ENCODE measurements at regions not wholly inside any gene's neighbourhood (a gene's known extent, or its start where the extent isn't known, plus 50 kb on each side); places are given as distances from the start of the nearest gene placed in this dataset.
"Not testable (repeated sequence)": the region's sequence is repeated elsewhere in the genome, so short reads cannot be mapped to it uniquely, and the experiment has no call there.

GRCh38 chr4:179624768-179625181 lies 2182.5 kb upstream of the AGA start:
- no peaks in the 10 kb centered on the region for H3K4me1 ChIP-seq (ENCODE audit: control insufficient read depth, insufficient read depth, low read length)
- no peaks in the 10 kb centered on the region for H3K27me3 ChIP-seq (ENCODE audit: control insufficient read depth, insufficient read depth, low read length)

GRCh38 chr4:179625406-179625805 lies 2183.2 kb upstream of the AGA start:
- Histone ChIP-seq H3K27ac (ENCODE audit: low read depth, low read length) (no peak overlapping the region), H3K36me3 (ENCODE audit: control insufficient read depth, insufficient read depth, low read length) (no peaks in the 10 kb centered on the region), H3K4me1 (ENCODE audit: control insufficient read depth, insufficient read depth, low read length) (no peaks in the 10 kb centered on the region), H3K9ac (ENCODE audit: low read length) (no peak overlapping the region), H3K4me3 (ENCODE audit: low read length) (no peak overlapping the region), H3K27me3 (ENCODE audit: control insufficient read depth, insufficient read depth, low read length) (no peaks in the 10 kb centered on the region)

More at GRCh38 chr4:179624768-179625181, 2182.5 kb upstream of the AGA start:
- Histone ChIP-seq H3K36me3 (ENCODE audit: control insufficient read depth, insufficient read depth, low read length) (no peaks in the 10 kb centered on the region), H3K4me3 (ENCODE audit: low read length) (no peak overlapping the region), H3K9ac (ENCODE audit: low read length) (no peak overlapping the region), H3K27ac (ENCODE audit: low read depth, low read length) (no peak overlapping the region)

GRCh38 chr4:179626687-179627086 lies 2184.4 kb upstream of the AGA start:
- no peaks in the 10 kb centered on the region for H3K4me1 ChIP-seq (ENCODE audit: control insufficient read depth, insufficient read depth, low read length)
- no peak overlapping the region for H3K27ac ChIP-seq (ENCODE audit: low read depth, low read length)
- no peaks in the 10 kb centered on the region for H3K36me3 ChIP-seq (ENCODE audit: control insufficient read depth, insufficient read depth, low read length)
- no peak overlapping the region for H3K9ac ChIP-seq (ENCODE audit: low read length)
- no peaks in the 10 kb centered on the region for H3K27me3 ChIP-seq (ENCODE audit: control insufficient read depth, insufficient read depth, low read length)
- H3K4me3 ChIP-seq (ENCODE audit: low read length), result no peak overlapping the region

- H3K27me3 ChIP-seq (ENCODE audit: control insufficient read depth, insufficient read depth, low read length), result no peaks in the 10 kb centered on the region
- H3K4me1 ChIP-seq (ENCODE audit: control insufficient read depth, insufficient read depth, low read length), result no peaks in the 10 kb centered on the region
- H3K36me3 ChIP-seq (ENCODE audit: control insufficient read depth, insufficient read depth, low read length), result no peaks in the 10 kb centered on the region
- no peak overlapping the region for H3K9ac ChIP-seq (ENCODE audit: low read length)
- no peak overlapping the region for H3K4me3 ChIP-seq (ENCODE audit: low read length)
- no peak overlapping the region for H3K27ac ChIP-seq (ENCODE audit: low read depth, low read length)
These were observed 2189.1 kb upstream of the AGA start for GRCh38 chr4:179631321-179631720.

- Histone ChIP-seq H3K36me3 (ENCODE audit: control insufficient read depth, insufficient read depth, low read length) (no peaks in the 10 kb centered on the region), H3K9ac (ENCODE audit: low read length) (no peak overlapping the region), H3K27me3 (ENCODE audit: control insufficient read depth, insufficient read depth, low read length) (no peaks in the 10 kb centered on the region), H3K27ac (ENCODE audit: low read depth, low read length) (no peak overlapping the region), H3K4me3 (ENCODE audit: low read length) (no peak overlapping the region), H3K4me1 (ENCODE audit: control insufficient read depth, insufficient read depth, low read length) (no peaks in the 10 kb centered on the region)
These were observed 2192.6 kb upstream of the AGA start for GRCh38 chr4:179634862-179635261.

GRCh38 chr4:179662522-179662921 lies 2220.3 kb upstream of the AGA start:
- no peaks in the 10 kb centered on the region for H3K4me1 ChIP-seq (ENCODE audit: control insufficient read depth, insufficient read depth, low read length)
- no peak overlapping the region for H3K4me3 ChIP-seq (ENCODE audit: low read length)
- no peaks in the 10 kb centered on the region for H3K27me3 ChIP-seq (ENCODE audit: control insufficient read depth, insufficient read depth, low read length)
- no peak overlapping the region for H3K27ac ChIP-seq (ENCODE audit: low read depth, low read length)
- H3K36me3 ChIP-seq (ENCODE audit: control insufficient read depth, insufficient read depth, low read length), result no peaks in the 10 kb centered on the region
- no peak overlapping the region for H3K9ac ChIP-seq (ENCODE audit: low read length)

- Histone ChIP-seq H3K4me3 (ENCODE audit: low read length) (no peak overlapping the region), H3K36me3 (ENCODE audit: control insufficient read depth, insufficient read depth, low read length) (no peaks in the 10 kb centered on the region), H3K27me3 (ENCODE audit: control insufficient read depth, insufficient read depth, low read length) (no peaks in the 10 kb centered on the region), H3K27ac (ENCODE audit: low read depth, low read length) (no peak overlapping the region), H3K9ac (ENCODE audit: low read length) (no peak overlapping the region), H3K4me1 (ENCODE audit: control insufficient read depth, insufficient read depth, low read length) (no peaks in the 10 kb centered on the region)
These were observed 2221.6 kb upstream of the AGA start for GRCh38 chr4:179663641-179664429.

GRCh38 chr4:179664430-179665027 lies 2222.3 kb upstream of the AGA start:
- H3K27ac ChIP-seq (ENCODE audit: low read depth, low read length), result no peak overlapping the region
- H3K9ac ChIP-seq (ENCODE audit: low read length), result no peak overlapping the region
- no peaks in the 10 kb centered on the region for H3K36me3 ChIP-seq (ENCODE audit: control insufficient read depth, insufficient read depth, low read length)
- no peaks in the 10 kb centered on the region for H3K27me3 ChIP-seq (ENCODE audit: control insufficient read depth, insufficient read depth, low read length)
- H3K4me1 ChIP-seq (ENCODE audit: control insufficient read depth, insufficient read depth, low read length), result no peaks in the 10 kb centered on the region
- H3K4me3 ChIP-seq (ENCODE audit: low read length), result no peak overlapping the region

GRCh38 chr4:179666226-179666625 lies 2224.0 kb upstream of the AGA start:
- Histone ChIP-seq H3K27ac (ENCODE audit: low read depth, low read length) (no peak overlapping the region), H3K36me3 (ENCODE audit: control insufficient read depth, insufficient read depth, low read length) (no peaks in the 10 kb centered on the region), H3K27me3 (ENCODE audit: control insufficient read depth, insufficient read depth, low read length) (no peaks in the 10 kb centered on the region), H3K4me1 (ENCODE audit: control insufficient read depth, insufficient read depth, low read length) (no peaks in the 10 kb centered on the region), H3K9ac (ENCODE audit: low read length) (no peak overlapping the region), H3K4me3 (ENCODE audit: low read length) (no peak overlapping the region)

- Histone ChIP-seq H3K9ac (ENCODE audit: low read length) (no peak overlapping the region), H3K36me3 (ENCODE audit: control insufficient read depth, insufficient read depth, low read length) (no peaks in the 10 kb centered on the region), H3K27me3 (ENCODE audit: control insufficient read depth, insufficient read depth, low read length) (no peaks in the 10 kb centered on the region), H3K27ac (ENCODE audit: low read depth, low read length) (no peak overlapping the region), H3K4me3 (ENCODE audit: low read length) (no peak overlapping the region), H3K4me1 (ENCODE audit: control insufficient read depth, insufficient read depth, low read length) (no peaks in the 10 kb centered on the region)
These were observed 2229.4 kb upstream of the AGA start for GRCh38 chr4:179671609-179672008.

- no peak overlapping the region for H3K4me3 ChIP-seq (ENCODE audit: low read length)
- no peaks in the 10 kb centered on the region for H3K4me1 ChIP-seq (ENCODE audit: control insufficient read depth, insufficient read depth, low read length)
- H3K27ac ChIP-seq (ENCODE audit: low read depth, low read length), result no peak overlapping the region
- no peak overlapping the region for H3K9ac ChIP-seq (ENCODE audit: low read length)
- H3K27me3 ChIP-seq (ENCODE audit: control insufficient read depth, insufficient read depth, low read length), result no peaks in the 10 kb centered on the region
- H3K36me3 ChIP-seq (ENCODE audit: control insufficient read depth, insufficient read depth, low read length), result no peaks in the 10 kb centered on the region
These were observed 2236.0 kb upstream of the AGA start for GRCh38 chr4:179678093-179678814.

- H3K4me1 ChIP-seq (ENCODE audit: control insufficient read depth, insufficient read depth, low read length); H3K9ac ChIP-seq (ENCODE audit: low read length); H3K27ac ChIP-seq (ENCODE audit: low read depth, low read length); H3K36me3 ChIP-seq (ENCODE audit: control insufficient read depth, insufficient read depth, low read length); H3K4me3 ChIP-seq (ENCODE audit: low read length); H3K27me3 ChIP-seq (ENCODE audit: control insufficient read depth, insufficient read depth, low read length): not testable (repeated sequence)
These were observed 2241.4 kb upstream of the AGA start for GRCh38 chr4:179683661-179684060.
